ENCODE measurements at regions not wholly inside any gene's neighbourhood (a gene's known extent, or its start where the extent isn't known, plus 50 kb on each side); places are given as distances from the start of the nearest gene placed in this dataset.

DNA sequence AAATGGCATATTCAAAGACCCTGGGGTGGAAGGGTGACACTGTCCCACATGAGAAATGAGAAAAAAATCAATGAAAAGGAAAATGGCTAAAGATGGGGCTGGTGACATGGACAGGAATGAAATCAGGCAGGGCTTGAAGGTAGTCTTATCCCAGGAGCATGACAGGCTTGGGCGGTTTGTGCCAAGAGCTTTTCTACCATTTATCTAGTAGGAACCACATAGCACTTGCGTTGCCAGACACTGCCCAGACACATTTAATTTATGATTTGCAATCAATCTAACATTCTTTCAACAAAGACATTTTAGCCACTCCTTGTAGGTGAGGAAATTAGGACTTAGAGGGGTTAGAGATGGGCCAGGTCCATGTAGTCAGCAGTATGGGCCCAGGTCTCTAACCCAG, 106.6 kb upstream of the NR2F2 start:
- TF ChIP-seq SNAI2 (CRISPR knock-in tag; IDR thresholded peaks at IDR 0.05) (no peak), ZC3H10 (CRISPR knock-in tag; IDR thresholded peaks at IDR 0.05) (no peak), ISL1 (CRISPR knock-in tag; IDR thresholded peaks at IDR 0.05) (no peak), TSHZ2 (CRISPR knock-in tag; IDR thresholded peaks at IDR 0.05) (no peak)

Data from SK-N-SH treated with all-trans-retinoic acid at 6 μM for 48 hours (cell line).